ENCODE measurements at regions not wholly inside any gene's neighbourhood (a gene's known extent, or its start where the extent isn't known, plus 50 kb on each side); places are given as distances from the start of the nearest gene placed in this dataset.
"Not testable (repeated sequence)": the region's sequence is repeated elsewhere in the genome, so short reads cannot be mapped to it uniquely, and the experiment has no call there.

- no peak overlapping the region for H3K4me3 ChIP-seq (ENCODE audit: low read depth, low read length)
- DNase-seq (ENCODE audit: low read depth) = no peak
Observed at GRCh38 chr12:91741932-91742331, 403.7 kb downstream of the BTG1 start.

GRCh38 chr12:91733846-91734245 lies 411.8 kb downstream of the BTG1 start:
- peak; percentile 59 for DNase-seq (ENCODE audit: low read depth)
- H3K4me3 ChIP-seq (ENCODE audit: low read depth, low read length) = not testable (repeated sequence)

GRCh38 chr12:91732086-91732485 lies 413.6 kb downstream of the BTG1 start:
- peak; percentile 74 for DNase-seq (ENCODE audit: low read depth)
- H3K4me3 ChIP-seq (ENCODE audit: low read depth, low read length) = no peak overlapping the region

- no peak overlapping the region for H3K4me3 ChIP-seq (ENCODE audit: low read depth, low read length)
- DNase-seq (ENCODE audit: low read depth) = no peak
Observed at GRCh38 chr12:91729543-91729942, 416.1 kb downstream of the BTG1 start.

- H3K4me3 ChIP-seq (ENCODE audit: low read depth, low read length) = no peak overlapping the region
- DNase-seq (ENCODE audit: low read depth) = no peak
Observed at GRCh38 chr12:91723191-91723590, 422.5 kb downstream of the BTG1 start.

GRCh38 chr12:91722072-91722471 lies 423.6 kb downstream of the BTG1 start:
- peak; percentile 41 for DNase-seq (ENCODE audit: low read depth)
- H3K4me3 ChIP-seq (ENCODE audit: low read depth, low read length) = no peak overlapping the region

- H3K4me3 ChIP-seq (ENCODE audit: low read depth, low read length) = no peak overlapping the region
- no peak for DNase-seq (ENCODE audit: low read depth)
Observed at GRCh38 chr12:91721023-91721422, 424.6 kb downstream of the BTG1 start.

- DNase-seq (ENCODE audit: low read depth) = peak; percentile 7
- H3K4me3 ChIP-seq (ENCODE audit: low read depth, low read length) = no peak overlapping the region
Observed at GRCh38 chr12:91718326-91718725, 427.3 kb downstream of the BTG1 start.

GRCh38 chr12:91717804-91718203 lies 427.8 kb downstream of the BTG1 start:
- no peak overlapping the region for H3K4me3 ChIP-seq (ENCODE audit: low read depth, low read length)
- no peak for DNase-seq (ENCODE audit: low read depth)

GRCh38 chr12:91711925-91712324 lies 433.7 kb downstream of the BTG1 start:
- not testable (repeated sequence) for DNase-seq (ENCODE audit: low read depth); H3K4me3 ChIP-seq (ENCODE audit: low read depth, low read length)

GRCh38 chr12:91706466-91706865 lies 439.2 kb downstream of the BTG1 start:
- DNase-seq (ENCODE audit: low read depth) = no peak
- no peak overlapping the region for H3K4me3 ChIP-seq (ENCODE audit: low read depth, low read length)

- DNase-seq (ENCODE audit: low read depth) = peak; percentile 38
- no peak overlapping the region for H3K4me3 ChIP-seq (ENCODE audit: low read depth, low read length)
Observed at GRCh38 chr12:91704446-91704845, 441.2 kb downstream of the BTG1 start.

GRCh38 chr12:91703491-91704283 lies 442.0 kb downstream of the BTG1 start:
- DNase-seq (ENCODE audit: low read depth) = no peak
- H3K4me3 ChIP-seq (ENCODE audit: low read depth, low read length) = no peak overlapping the region

- no peak for DNase-seq (ENCODE audit: low read depth)
- H3K4me3 ChIP-seq (ENCODE audit: low read depth, low read length) = no peak overlapping the region
Observed at GRCh38 chr12:91702843-91703425, 442.7 kb downstream of the BTG1 start.

- no peak for DNase-seq (ENCODE audit: low read depth)
- H3K4me3 ChIP-seq (ENCODE audit: low read depth, low read length) = no peak overlapping the region
Observed at GRCh38 chr12:91695964-91696363, 449.7 kb downstream of the BTG1 start.

- not testable (repeated sequence) for H3K4me3 ChIP-seq (ENCODE audit: low read depth, low read length); DNase-seq (ENCODE audit: low read depth)
Observed at GRCh38 chr12:91695406-91695805, 450.2 kb downstream of the BTG1 start.

GRCh38 chr12:91690531-91690930 lies 455.1 kb downstream of the BTG1 start:
- no peak for DNase-seq (ENCODE audit: low read depth)
- H3K4me3 ChIP-seq (ENCODE audit: low read depth, low read length) = no peak overlapping the region

- H3K4me3 ChIP-seq (ENCODE audit: low read depth, low read length) = no peak overlapping the region
- DNase-seq (ENCODE audit: low read depth) = no peak
Observed at GRCh38 chr12:91687052-91688017, 458.3 kb downstream of the BTG1 start.

GRCh38 chr12:91685917-91686316 lies 459.7 kb downstream of the BTG1 start:
- DNase-seq (ENCODE audit: low read depth) = peak; percentile 22
- no peak overlapping the region for H3K4me3 ChIP-seq (ENCODE audit: low read depth, low read length)

- no peak overlapping the region for H3K4me3 ChIP-seq (ENCODE audit: low read depth, low read length)
- no peak for DNase-seq (ENCODE audit: low read depth)
Observed at GRCh38 chr12:91681751-91682150, 463.9 kb downstream of the BTG1 start.
